NCI-H128 (cell line): ENCODE measurements at regions not wholly inside any gene's neighbourhood (a gene's known extent, or its start where the extent isn't known, plus 50 kb on each side); places are given as distances from the start of the nearest gene placed in this dataset.

Experiments used
- DNase-seq: peaks from one replicate; lab custom pipeline; 2025; ENCODE audit not compliant: unreplicated experiment; lab: John Stamatoyannopoulos, UW

DNA sequence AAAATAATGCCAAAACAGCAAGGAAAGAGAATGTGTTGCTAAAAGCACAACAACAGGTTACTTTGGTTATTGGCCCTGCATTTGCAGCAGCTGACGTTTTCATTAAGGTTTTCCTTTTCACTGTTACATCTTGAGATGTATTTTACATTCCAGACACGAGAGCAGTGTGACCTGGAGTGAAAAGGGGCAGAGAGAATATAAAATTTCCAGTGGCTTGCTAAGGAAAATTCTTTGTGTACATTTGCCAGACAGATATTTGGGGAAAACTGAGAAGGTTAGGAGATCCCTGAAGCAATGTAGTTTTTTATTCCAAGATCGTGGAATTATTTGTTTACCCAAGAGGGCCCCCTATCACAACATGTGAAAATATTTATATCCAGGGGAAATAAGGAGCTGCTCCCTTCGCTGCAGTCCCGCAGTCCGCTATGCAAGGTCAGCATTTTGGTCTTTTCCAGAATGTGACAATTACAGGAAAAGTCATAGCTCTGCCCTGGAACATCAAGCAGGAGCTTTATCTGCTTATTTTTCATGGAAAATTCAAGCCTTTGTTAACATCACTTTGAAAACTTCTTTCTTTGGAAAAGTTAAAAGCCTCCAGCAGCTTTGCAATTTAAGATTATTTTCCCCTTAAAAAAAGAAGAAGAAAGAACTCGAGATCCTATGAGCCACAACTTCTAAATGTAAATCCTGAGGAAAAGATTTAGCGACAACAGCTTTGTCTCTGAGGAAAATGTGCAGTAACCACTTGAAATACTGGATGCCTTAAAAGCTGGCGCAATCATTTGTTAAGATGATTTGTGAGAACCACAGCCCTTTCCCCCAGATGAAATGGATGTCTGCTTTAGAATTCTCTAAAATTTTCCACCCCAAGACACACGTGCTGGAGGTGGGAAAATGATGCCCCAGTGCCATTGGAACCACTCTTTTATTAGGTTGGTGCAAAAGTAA is 256.4 kb upstream of the TPM1 start:
- no peak for DNase-seq

DNA sequence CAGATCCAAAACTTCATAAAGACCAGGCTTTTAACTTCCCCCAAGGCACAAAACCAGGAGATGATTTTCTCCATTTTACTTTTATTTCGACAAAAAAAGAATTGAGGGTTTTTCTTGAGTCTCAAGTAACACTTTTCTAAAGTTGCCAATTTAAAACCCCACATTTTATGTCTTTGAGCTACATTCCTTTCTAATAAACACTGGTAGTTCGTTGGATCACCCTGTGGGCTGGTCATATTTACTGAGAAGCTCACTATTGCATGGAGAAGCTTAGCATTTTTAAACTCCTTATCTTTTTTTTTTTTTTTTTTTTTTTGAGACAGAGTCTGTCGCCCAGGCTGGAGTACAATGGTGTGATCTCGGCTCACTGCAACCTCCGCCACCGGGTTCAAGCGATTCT is 255.1 kb upstream of the TPM1 start:
- DNase-seq, result no peak

DNA sequence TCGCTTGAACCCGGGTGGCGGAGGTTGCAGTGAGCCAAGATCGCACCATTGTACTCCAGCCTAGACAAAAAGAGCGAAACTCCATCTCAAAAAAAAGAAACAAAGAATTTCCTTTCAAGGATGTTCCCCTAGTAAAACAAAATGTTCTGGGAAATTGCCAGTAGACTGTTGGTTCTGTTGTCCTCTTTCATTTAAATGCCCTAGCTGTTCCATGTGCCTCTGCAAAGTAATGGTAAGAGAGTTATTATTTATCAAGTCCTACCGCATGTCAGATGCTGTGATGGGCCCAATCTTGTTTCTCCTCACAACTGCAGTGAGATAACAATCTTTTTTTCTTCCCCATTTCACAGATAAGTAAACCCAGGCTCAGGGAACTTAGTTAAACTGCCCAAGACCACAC is 254.3 kb upstream of the TPM1 start:
- no peak for DNase-seq

DNA sequence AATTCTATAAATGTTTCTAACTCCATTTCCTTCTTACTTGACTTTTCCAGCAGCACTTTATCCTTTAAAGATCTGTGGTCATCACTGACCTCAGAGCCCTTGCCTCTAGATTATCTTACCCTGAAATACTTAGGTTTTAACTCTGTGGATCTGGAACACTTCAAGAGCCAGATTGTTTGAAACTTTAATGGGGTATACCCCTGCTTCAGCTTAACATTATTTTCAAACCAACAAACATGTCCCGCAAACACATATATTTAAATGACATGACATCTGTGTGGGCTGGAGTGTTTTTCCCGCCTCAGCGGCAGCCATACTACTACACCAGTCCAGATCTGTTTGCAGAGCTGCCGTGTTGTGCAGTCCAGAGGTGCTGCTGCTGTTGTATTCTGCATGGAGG is 252.0 kb upstream of the TPM1 start:
- no peak for DNase-seq

DNA sequence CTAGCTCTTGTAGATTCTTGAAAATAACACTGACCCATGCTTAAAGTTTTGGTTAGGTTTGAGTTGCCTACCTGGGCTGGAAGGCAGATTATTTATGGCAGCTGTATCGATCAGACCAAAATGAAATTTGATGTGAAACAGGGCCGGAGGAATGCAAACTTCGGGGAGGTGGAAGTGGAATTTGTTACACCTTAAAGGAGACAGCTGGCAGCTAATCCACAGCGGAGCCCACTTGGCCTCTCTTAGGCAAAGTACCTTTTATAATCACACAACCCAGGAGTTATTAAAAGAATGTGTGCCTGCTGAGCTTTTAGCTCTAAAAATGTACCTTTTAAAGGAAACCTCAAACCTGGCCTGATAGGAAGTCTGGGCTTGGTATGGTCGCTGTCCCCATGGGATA is 250.9 kb upstream of the TPM1 start:
- no peak for DNase-seq

DNA sequence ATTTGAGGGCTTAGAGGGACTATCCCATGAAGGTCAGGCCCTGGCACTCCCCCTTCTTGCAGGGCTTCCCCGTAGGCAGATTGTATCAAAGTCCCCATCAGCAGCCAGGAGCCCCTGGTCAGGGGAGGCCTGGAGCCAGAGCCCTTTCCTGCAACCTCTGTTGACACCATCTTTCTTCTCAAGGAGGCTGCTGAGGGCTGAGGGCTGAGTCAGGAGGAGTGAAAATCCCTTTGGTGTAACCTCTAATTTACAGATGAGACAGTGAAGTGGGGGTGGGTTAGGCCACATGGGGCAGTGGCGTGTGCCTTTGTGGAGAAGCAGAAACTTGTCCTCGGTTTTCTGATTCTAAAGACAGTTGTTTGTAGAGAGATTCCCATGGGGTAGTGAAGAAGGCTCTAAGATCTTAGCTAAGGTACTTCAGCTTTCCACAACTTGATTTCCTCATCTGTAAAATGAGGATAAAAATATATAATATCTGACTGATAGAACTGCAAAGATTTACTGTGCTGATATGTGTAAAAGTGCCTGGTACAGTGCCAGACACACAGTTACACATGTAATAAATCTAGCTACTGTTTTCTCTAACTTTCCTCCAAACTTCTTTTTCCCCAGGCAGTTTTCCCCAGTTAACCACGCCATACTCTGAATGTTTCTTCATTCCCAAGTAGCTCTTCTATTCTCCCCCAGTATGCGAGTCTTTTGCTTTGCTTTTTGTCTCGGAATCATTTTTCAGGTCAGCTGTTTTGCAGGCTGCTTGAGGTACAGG is 249.4 kb upstream of the TPM1 start:
- no peak for DNase-seq

DNA sequence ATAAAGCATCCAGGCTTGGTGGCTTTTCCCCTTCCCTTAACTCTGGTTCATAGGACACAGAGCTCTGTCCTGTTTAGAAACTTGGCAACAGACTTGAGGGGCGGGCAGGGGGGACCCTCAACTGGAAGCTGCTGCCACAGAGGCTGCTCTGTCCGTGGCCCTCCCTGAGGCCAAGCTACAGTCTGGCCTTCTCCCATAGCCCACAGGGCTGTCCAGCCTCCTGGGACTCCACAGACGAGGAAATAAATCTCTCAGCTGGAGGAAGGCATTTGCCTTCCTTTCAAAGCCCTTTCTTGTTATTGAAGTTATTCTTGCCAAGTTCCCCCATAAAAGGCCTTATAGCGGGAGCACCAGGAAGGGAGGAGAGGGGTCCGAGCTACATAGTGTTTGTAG is 248.8 kb upstream of the TPM1 start:
- no peak for DNase-seq

DNA sequence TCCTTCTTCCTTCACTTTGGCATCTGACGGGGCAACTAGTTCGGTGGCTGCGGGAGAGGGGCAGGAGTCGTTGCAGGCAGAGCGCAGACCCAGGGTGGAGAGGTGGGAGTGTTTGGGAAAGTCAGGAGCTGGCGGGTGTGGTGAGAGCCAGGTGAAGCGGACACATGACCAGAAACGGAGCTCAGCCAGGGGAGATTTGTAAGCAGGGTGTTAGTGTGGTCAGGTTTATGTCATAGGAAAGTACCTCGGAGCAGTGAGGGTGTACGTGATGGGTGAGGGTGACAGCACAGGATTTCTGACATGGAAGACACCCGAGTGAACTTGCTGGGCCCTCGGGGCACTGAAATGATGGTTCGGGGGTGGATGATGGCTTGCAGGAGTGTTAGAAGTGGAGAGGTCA is 247.4 kb upstream of the TPM1 start:
- DNase-seq, result no peak

DNA sequence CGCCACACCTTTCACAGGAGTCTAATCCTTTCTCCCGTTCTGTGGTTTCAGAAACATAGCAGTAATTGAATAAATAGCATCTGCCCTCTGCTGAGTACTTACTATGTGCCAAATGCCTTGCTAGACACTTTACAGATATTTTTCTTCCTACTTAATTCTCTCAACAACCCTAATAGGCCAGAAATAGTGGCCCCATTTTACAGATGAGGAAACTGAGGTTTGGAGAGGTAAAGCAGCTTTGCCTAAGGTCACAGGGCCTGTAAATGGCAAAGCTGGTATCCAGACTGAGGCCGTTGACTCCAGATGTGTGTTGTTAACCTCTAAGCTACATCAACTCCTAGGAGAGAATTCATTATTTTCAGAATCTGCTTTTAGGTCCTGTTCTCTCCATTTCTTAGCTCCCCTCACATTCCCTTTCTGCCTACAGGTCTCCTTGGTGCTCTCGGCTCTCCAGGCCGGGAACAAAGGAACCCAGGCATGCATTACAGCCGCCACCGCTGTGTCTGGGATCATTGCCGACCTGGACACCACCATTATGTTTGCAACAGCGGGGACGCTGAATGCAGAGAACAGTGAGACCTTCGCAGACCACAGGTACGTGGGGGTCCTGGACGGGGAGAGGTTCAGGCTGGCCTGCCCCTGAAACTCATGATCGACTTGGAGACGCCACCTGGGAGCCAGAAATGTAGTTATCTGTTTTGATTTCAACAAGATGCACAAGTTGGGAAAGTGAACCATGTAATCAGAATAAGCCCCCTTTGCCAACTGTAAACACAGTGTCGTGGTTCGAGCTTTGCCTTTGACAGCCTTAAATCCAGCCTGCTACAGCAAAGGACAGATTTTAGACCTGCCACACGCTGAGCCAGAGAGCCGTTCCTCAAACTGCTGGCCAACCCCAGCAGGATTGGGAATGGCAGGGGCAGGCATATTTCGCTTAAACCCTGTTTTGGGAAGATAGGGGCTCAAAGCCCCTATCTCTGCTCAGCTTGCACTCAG is 246.5 kb upstream of the TPM1 start:
- no peak for DNase-seq

DNA sequence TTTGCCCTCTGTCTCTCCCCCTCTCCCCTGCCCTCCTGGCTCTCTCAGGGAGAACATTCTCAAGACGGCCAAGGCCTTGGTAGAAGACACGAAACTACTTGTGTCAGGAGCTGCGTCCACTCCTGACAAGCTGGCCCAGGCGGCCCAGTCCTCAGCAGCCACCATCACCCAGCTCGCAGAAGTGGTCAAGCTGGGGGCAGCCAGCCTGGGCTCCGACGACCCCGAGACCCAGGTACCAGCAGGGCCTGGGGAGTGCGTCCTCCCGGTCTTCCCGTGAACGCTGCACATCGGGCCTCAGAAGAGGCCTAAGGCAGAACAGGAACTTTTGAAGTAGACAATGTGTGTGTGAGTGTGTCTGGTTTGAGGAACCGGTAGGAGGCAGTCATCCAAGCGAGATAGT is 245.4 kb upstream of the TPM1 start:
- DNase-seq, result no peak

DNA sequence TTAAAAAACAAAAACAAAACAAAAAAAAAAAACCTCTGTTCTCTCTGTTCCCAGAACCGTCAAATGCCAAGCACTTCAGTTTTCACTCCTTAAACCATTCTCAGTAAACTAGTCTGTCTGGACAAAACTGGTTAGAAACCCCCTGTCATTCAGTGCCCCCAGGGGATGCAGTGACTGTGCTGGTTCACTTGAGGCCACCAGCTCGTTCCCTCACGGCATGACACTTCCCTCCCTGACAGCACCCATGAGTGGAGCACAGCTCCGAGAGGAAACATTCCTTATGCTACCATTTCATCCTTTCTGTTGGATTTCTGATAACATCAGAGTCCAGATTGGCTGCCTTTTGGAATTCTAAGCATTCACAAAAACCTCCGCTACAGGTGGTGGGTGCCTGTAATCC is 244.0 kb upstream of the TPM1 start:
- no peak for DNase-seq

DNA sequence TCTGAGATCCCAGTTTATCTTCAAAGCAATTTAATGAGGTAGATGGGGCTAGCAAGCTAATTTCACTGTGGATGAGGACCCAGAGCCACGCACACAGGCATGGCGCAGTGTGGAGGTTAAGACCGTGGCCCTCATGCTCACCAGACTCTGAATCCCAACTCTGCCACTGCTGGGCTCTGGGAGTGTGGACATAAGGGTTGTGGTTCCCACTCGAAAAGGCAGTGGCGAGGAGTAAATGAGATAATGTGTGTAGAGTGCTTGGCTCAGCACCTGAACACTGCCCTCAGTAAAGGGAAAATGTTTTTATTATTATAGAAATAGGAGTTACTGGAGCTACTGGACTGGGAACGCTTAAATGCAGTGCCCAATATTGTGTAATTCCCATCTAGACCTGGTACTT is 243.5 kb upstream of the TPM1 start:
- DNase-seq, result no peak

DNA sequence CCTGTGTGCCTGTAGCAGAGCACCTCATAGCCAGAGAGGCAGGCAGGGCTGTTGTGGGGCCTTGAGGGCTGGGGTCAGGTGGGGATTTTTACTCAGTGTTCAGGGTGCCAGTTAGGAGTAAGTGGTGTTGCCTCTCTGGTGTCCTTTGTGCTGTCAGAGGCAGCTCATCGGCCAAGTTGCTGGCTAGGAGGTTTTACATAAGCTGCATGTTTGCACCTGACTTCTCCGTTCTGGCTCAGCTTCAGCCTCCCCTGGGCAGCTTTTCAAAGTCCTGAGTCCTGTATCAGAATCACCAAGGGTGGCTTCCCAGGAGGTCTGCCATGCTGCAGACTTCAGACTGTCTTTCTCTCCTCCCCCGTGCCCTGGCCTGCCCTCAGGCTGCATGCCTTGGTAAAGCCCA is 242.6 kb upstream of the TPM1 start:
- DNase-seq, result no peak

DNA sequence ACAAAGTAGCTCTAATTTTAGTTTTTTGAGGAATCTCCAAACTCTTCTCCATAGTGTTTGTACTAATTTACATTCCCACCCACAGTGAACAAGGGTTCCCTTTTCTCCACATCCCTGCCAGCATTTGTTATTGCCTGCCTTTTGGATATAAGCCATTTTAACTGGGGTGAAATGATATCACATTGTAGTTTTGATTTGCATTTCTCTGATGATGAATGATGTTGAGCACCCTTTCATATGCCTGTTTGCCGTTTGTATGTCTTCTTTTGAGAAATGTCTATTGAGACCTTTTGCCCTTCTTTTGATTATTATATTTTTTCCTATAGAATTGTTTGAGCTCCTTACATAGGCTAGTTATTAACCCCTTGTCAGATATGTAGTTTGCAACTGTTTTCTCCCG is 239.9 kb upstream of the TPM1 start:
- no peak for DNase-seq

DNA sequence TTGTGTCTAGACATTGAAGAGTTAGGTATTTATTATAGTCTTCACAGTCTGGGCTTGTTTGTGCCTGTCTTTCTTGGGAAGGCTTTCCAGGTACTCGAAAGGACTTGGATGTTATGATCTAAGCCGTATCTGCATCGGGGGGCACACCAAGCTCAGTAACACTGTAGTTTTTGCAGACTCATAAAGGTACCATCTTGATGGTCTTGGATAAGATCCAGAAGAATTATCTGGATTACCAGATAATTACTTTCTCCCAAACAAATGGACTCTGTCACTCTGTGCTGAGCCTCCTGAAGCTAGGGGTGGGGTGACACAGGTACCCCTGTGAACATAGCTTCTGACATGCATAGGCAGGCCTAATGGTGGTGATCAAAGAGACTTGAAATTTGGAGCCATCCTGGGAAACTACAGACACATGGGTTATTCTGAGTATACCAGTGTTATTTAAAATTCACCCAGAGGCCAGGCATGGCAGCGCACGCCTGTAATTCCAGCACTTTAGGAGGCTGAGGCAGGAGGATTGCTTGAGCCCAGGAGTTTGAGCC is 238.6 kb upstream of the TPM1 start:
- no peak for DNase-seq

DNA sequence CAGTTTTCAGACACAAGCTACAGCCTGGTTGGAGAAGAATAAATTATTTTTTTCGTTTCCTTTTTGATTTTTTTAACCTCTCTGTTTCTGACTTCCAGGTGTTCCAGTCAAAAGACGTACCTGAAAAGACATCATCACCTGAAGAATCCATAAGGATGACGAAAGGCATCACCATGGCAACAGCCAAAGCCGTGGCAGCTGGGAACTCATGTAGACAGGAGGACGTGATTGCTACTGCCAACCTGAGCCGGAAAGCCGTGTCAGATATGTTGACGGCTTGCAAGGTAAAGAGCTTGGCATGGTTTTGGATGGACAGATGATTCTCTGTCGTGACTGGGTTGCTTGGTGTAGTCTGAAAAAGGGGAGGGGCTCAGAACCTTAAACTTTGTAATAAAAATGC is 237.0 kb upstream of the TPM1 start:
- DNase-seq, result no peak

DNA sequence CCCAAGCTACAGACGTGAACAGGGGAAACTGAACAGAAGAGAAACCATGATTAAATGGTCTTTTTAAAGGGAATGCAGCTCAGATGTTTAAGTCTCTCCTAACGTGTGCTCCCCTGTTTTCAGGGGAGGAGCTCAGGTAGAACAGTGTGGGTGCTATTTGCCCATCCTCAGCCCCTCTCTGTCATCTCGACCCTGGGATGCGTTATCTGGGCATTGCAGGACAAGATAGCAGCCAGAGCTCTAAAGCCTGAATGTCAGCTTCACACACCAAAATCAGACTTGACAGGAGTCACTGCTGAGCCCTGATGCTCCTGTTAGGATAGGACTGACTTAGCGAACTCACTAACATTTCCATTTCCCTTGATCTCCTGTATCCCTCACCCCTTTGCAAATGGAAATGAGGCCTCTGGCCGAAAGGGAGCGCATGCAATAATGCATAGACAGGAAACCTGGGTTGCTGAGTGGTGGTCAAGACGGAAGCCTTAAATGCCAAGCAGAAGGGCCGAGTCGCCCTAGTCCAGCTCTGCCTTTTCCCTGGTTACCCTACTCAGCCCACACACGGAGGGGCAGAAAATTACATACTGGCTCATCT is 234.9 kb upstream of the TPM1 start:
- DNase-seq, result no peak

DNA sequence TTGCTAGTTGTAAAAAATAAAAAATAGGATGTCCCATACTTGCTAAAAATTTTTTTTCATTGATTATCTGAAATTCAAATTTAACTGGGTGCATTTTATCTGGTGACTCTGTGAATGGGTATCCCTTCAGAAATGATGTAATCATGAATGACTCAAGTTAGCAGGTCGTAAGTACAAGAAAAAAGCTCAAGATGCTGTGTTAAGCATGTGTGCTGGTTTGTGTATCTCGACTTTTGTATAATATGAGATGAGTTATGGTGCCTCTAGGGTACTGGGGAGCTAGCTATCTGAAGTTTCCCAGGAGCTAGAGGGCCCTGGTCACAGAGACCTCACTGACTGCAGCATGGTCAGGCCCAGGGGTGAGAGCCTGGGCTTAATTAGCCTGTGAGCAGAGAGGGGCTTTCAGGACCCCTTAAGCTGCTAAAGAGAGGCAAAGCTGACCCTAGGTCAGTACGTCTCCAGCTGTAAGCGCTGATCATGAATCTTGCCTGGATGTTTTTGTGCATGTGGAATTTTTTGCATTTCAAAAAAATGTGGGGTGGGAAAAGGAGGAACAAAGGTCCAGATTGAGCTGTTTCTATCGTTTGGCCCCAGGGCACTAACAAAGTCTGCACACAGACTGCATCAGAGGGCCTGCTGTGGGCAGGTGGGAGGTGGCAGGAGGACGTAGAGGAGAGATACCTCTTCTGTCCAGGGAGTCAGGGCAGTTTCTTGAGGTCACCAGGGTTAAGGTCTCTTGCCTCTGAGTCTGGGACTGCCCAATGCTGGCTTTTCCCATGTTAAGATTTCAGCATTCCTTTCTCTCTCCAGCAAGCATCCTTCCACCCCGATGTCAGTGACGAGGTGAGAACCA is 233.2 kb upstream of the TPM1 start:
- DNase-seq, result no peak

DNA sequence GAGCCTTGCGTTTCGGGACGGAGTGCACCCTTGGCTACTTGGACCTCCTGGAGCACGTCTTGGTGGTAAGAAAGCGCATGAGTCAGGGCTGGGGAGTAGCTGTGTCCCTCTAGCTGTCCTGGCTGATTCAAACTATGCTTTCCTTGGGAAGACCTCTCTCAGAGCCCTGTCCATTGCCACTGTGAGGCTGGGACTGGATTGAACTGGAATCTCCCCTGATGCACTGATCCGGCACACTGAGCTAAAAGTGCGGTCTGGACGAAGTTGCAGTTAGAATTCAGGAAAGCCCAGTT is 232.6 kb upstream of the TPM1 start:
- no peak for DNase-seq

DNA sequence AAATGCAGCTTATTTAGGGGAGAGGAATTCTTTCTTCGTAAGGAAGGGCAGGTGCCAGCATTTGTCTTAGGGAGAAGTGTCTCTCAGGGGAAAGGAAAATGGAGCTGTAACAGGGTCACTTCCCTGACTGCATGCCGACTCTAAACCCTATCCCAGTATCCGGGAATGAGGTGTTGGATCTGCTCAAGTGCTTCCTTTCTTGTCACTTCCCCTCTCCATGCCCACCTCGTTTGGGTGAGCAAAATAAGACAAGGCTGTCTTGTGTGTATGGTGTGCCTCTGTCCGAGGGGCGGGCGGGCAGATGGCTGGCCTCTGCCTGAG is 230.1 kb upstream of the TPM1 start:
- DNase-seq, result no peak
